DLD1 (cell line): ENCODE measurements at regions not wholly inside any gene's neighbourhood (a gene's known extent, or its start where the extent isn't known, plus 50 kb on each side); places are given as distances from the start of the nearest gene placed in this dataset.

Experiments
- in situ Hi-C: cut with HindIII; loops from 2 replicates; pipeline ENCODE4 v1.10.0; 2017; ENCODE audit warnings: low sequenced_read_pairs

- in situ Hi-C loops = no loop called here
Observed at GRCh38 chr5:74324556-74324955, 316.0 kb downstream of the ENC1 start.

- in situ Hi-C loops = no loop called here
Observed at GRCh38 chr5:74322944-74323343, 317.6 kb downstream of the ENC1 start.

- in situ Hi-C loops = no loop called here
Observed at GRCh38 chr5:74322191-74322590, 318.3 kb downstream of the ENC1 start.

- in situ Hi-C loops = no loop called here
Observed at GRCh38 chr5:74321326-74321725, 319.2 kb downstream of the ENC1 start.

GRCh38 chr5:74320526-74320925 is 320.0 kb downstream of the ENC1 start:
- in situ Hi-C loops = no loop called here

GRCh38 chr5:74319076-74319475 is 321.5 kb downstream of the ENC1 start:
- in situ Hi-C loops = no loop called here

GRCh38 chr5:74316064-74316603 is 324.4 kb downstream of the ENC1 start:
- in situ Hi-C loops = no loop called here

- in situ Hi-C loops = no loop called here
Observed at GRCh38 chr5:74314906-74315305, 325.6 kb downstream of the ENC1 start.

- in situ Hi-C loops = no loop called here
Observed at GRCh38 chr5:74313896-74314295, 326.6 kb downstream of the ENC1 start.

GRCh38 chr5:74312746-74313145 is 327.8 kb downstream of the ENC1 start:
- in situ Hi-C loops = no loop called here

- in situ Hi-C loops = no loop called here
Observed at GRCh38 chr5:74311961-74312360, 328.6 kb downstream of the ENC1 start.

GRCh38 chr5:74310997-74311930 is 329.3 kb downstream of the ENC1 start:
- in situ Hi-C loops = no loop called here

GRCh38 chr5:74310386-74310785 is 330.1 kb downstream of the ENC1 start:
- in situ Hi-C loops = no loop called here

- in situ Hi-C loops = no loop called here
Observed at GRCh38 chr5:74309050-74309449, 331.5 kb downstream of the ENC1 start.

- in situ Hi-C loops = no loop called here
Observed at GRCh38 chr5:74306845-74307244, 333.7 kb downstream of the ENC1 start.

- in situ Hi-C loops = no loop called here
Observed at GRCh38 chr5:74304536-74304935, 336.0 kb downstream of the ENC1 start.

GRCh38 chr5:74303578-74303977 is 336.9 kb downstream of the ENC1 start:
- in situ Hi-C loops = no loop called here

- in situ Hi-C loops = no loop called here
Observed at GRCh38 chr5:74301576-74301975, 339.0 kb downstream of the ENC1 start.

- in situ Hi-C loops = no loop called here
Observed at GRCh38 chr5:74300808-74301389, 339.6 kb downstream of the ENC1 start.

- in situ Hi-C loops = no loop called here
Observed at GRCh38 chr5:74299833-74300232, 340.7 kb downstream of the ENC1 start.

GRCh38 chr5:74296685-74297408 is 343.7 kb downstream of the ENC1 start:
- in situ Hi-C loops = no loop called here
